Choroid plexus epithelial cell (primary cell): ENCODE measurements at regions not wholly inside any gene's neighbourhood (a gene's known extent, or its start where the extent isn't known, plus 50 kb on each side); places are given as distances from the start of the nearest gene placed in this dataset.

Experiments used
- DNase-seq: peaks from one replicate; pipeline ENCODE4 v3.0.0-alpha.2; 2010; ENCODE audit warnings: low read depth
- H3K4me3 ChIP-seq: 2 replicates; pipeline ENCODE4 v1.5.1; 2011; ENCODE audit warnings: low read depth, mild to moderate bottlenecking, control low read depth, low read length, moderate library complexity
- TF ChIP-seq, protein P1 (sequence below): conservative IDR thresholded peaks from 2 replicates; pipeline ENCODE4 v1.5.1; 2011; ENCODE audit warnings: low read depth, mild to moderate bottlenecking, control low read depth, inconsistent platforms, low read length, moderate library complexity

DNA sequence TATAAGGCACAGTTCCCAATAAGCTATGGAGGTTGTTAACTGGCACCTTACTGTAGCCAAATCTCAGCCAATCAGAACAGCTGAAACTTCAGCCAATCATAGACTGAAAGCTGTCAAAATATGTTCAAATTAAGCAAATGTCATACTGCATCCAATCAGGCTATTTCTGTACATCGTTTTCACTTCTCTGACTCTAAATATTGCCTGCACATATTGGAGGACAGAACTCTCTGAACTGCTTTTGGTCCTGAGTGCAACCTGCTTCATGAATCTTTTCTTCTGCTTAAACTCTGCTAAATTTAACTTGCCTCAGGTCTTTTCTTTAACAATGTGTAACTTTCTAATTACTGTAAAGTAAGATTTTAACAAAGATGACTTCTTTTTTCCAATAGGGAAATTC is 1198.9 kb upstream of the PCDH7 start:
- no peak for DNase-seq
- no peak overlapping the region for H3K4me3 ChIP-seq
- TF ChIP-seq, protein P1, sequence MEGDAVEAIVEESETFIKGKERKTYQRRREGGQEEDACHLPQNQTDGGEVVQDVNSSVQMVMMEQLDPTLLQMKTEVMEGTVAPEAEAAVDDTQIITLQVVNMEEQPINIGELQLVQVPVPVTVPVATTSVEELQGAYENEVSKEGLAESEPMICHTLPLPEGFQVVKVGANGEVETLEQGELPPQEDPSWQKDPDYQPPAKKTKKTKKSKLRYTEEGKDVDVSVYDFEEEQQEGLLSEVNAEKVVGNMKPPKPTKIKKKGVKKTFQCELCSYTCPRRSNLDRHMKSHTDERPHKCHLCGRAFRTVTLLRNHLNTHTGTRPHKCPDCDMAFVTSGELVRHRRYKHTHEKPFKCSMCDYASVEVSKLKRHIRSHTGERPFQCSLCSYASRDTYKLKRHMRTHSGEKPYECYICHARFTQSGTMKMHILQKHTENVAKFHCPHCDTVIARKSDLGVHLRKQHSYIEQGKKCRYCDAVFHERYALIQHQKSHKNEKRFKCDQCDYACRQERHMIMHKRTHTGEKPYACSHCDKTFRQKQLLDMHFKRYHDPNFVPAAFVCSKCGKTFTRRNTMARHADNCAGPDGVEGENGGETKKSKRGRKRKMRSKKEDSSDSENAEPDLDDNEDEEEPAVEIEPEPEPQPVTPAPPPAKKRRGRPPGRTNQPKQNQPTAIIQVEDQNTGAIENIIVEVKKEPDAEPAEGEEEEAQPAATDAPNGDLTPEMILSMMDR: no peak

DNA sequence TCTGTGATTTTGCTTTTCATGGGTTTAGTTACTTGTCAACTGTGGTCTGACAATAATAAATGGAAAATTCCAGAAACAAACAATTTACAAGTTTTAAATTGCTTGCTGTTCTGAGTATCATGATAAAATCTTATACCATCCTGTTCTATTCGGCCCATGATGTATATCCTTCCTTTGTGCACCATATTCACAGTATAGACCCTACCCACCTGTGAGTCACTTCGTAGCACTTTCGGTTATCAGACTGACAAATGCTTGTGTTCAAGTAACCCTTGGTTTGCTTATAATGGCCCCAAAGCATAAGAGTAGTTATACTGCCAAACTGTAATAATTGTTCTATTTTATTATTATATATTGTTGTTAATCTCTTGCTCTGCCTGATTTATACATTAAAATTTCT is 1183.4 kb upstream of the PCDH7 start:
- no peak overlapping the region for H3K4me3 ChIP-seq
- TF ChIP-seq, protein P1: no peak
- no peak for DNase-seq

DNA sequence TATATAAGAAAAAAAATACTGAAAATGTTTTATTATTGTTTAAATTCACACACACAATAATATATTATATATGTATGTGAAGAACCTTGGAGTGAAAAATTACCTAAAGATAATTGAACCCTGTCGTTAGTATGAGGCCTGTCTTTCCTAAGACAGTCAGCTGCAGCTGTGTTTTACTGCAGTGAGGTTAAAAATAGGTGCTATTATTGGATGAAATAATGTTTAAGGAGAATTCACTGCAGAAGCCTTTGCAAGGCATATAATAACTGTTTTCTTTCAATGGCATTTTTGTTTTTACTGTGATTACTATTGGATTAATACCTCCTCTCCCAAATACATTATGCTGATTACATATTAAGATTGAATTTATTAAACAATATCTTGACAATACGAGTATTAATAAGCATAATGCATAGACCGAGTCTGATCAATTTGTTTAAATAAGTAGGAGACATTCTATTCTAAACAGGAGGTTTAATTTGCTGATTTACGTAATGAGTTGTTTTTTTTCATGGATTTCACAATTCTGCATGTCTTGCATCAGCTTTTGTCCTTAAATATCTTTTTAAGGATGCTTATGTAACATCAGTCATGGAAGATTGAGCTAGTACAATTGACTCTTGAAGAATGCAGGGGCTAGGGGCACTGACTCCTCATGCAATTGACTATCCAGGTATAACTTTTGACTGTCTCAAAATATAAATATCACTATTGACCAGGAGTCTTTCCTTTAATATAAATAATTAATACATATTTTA is 1181.1 kb upstream of the PCDH7 start:
- no peak overlapping the region for H3K4me3 ChIP-seq
- TF ChIP-seq, protein P1: no peak
- DNase-seq: no peak

DNA sequence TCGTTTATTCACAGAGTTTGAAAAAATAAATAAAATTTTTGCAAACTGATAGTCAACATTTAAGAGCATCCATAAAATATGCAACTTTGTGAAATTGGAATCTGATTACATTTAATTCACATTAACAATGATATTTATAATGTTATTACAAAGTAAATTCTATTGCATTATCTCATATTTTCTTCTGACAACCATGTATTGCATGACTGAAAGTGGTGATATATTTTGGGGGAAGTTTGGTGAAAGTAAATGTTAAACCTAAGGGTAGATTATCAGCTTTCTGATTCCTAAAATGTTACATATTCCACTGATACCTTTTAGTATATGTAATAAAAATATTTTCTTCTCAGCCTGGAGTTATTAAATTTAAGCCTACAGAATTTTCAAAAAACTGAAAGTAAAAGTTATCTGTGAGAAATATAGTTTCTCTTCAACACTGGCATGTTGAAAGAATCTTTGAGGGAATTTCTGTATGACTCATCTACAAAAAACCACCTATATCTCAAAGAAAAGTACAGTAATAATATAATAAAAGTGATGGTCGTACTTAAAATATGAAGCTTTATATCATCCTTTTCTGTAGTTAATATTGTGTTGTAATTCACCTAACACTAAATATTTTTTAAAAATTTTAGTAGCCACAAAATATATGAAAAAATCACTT is 1179.6 kb upstream of the PCDH7 start:
- no peak for DNase-seq
- TF ChIP-seq, protein P1: no peak

DNA sequence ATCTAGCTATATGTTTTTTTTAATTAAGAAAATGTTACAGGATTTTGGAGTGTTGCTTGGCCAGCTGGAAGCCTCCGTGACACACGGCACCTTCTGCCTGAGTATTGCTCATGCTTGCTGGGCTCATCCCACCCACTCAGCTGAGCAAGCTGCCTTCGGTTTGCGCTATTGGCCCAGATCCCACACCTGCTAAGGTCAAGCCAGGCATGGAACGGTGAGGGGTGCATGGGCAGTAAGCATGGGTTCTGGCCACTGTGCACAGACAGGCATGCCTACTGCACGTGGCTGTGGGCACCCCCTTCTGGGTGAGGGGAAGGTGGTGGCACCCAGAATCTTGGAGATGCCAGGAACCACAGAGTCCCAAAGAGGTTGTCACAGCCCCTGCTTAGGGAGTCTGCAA is 1178.4 kb upstream of the PCDH7 start:
- TF ChIP-seq, protein P1: no peak
- no peak for DNase-seq
- H3K4me3 ChIP-seq: no peak overlapping the region

More for the DNA sequence above, 1179.6 kb upstream of the PCDH7 start:
- H3K4me3 ChIP-seq: no peak overlapping the region

DNA sequence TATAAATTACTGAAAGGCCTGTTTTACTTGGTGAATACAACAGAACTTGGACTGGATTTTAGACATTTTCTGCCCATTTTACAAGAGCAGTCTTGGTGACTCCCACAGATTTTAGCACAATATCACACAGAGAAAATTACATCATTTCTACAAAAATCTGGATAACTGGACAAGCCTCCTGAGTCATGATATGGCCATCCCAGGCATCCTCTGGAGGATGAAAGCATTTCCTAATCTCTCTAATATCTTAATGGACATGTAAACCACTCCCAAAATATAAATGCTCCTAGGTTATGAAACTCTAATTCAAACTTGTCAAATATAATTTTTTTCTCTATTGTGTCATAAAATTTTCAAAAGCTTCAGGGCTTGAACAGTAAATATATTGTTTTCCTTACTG is 1170.8 kb upstream of the PCDH7 start:
- TF ChIP-seq, protein P1: no peak
- no peak for DNase-seq
- no peak overlapping the region for H3K4me3 ChIP-seq

DNA sequence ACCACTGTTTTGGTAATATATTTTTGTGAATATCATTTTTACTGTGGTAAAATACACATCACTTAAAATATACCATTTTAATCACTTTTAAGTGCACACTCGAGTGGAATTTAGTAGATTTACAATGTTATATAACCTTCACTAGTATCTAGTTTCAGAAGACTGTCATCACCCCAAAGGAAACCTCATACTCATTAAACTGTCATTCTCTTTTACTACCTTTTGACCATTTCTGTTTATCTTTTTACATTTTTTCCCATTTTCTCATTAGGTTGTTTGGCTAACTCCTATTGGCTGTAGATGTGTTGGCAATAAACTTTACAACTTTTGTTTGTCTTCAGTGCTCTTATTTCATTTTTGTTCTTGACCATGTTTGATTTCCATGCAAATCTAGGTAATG is 1168.3 kb upstream of the PCDH7 start:
- TF ChIP-seq, protein P1: no peak
- no peak for DNase-seq
- H3K4me3 ChIP-seq: no peak overlapping the region
